Osteoblast (primary cell): ENCODE measurements at regions not wholly inside any gene's neighbourhood (a gene's known extent, or its start where the extent isn't known, plus 50 kb on each side); places are given as distances from the start of the nearest gene placed in this dataset.

Source experiments
- DNase-seq: peaks from one replicate; pipeline ENCODE4 v3.0.0; 2011; ENCODE audit warnings: low spot score, mixed read lengths; ENCODE audit not compliant: insufficient read length; ENCODE audit errors: missing footprints
- H2AFZ ChIP-seq: 2 replicates; pipeline ENCODE4 v1.6.0; 2011; ENCODE audit warnings: mild to moderate bottlenecking, low read length
- H3K27ac ChIP-seq: 2 replicates; pipeline ENCODE4 v1.5.1; 2011; ENCODE audit warnings: mild to moderate bottlenecking, low read depth, low read length, moderate library complexity
- H3K27me3 ChIP-seq: 2 replicates; pipeline ENCODE4 v1.6.0; 2012; ENCODE audit warnings: mild to moderate bottlenecking, control low read depth, inconsistent platforms, low read length, moderate library complexity; ENCODE audit not compliant: insufficient read depth
- H3K36me3 ChIP-seq: 2 replicates; pipeline ENCODE4 v1.5.1; 2011; ENCODE audit warnings: mild to moderate bottlenecking, low read length, control low read depth, moderate library complexity; ENCODE audit not compliant: insufficient read depth
- H3K4me1 ChIP-seq: 2 replicates; pipeline ENCODE4 v1.5.1; 2011; ENCODE audit warnings: mild to moderate bottlenecking, low read length, control low read depth, moderate library complexity; ENCODE audit not compliant: insufficient read depth
- H3K4me2 ChIP-seq: 2 replicates; pipeline ENCODE4 v1.6.0; 2011; ENCODE audit warnings: mild to moderate bottlenecking, low read length; ENCODE audit not compliant: insufficient read depth
- H3K4me3 ChIP-seq: fragments of 200-600 bp; sonication (generic); 3 replicates; pipeline ENCODE4 v1.5.1; 2012; ENCODE audit warnings: mild to moderate bottlenecking, low read length, inconsistent platforms; ENCODE audit not compliant: insufficient read depth
- H3K79me2 ChIP-seq: 2 replicates; pipeline ENCODE4 v1.6.0; 2012; ENCODE audit warnings: mild to moderate bottlenecking, low read length, control low read depth, inconsistent platforms; ENCODE audit not compliant: insufficient read depth
- H3K9me3 ChIP-seq: 2 replicates; pipeline ENCODE4 v1.5.1; 2011; ENCODE audit warnings: low read depth, low read length, control low read depth
- H4K20me1 ChIP-seq: 2 replicates; pipeline ENCODE4 v1.6.0; 2012; ENCODE audit warnings: mild to moderate bottlenecking, low read length, control low read depth; ENCODE audit not compliant: insufficient read depth
- TF ChIP-seq, protein P1 (sequence below): IDR thresholded peaks from 2 replicates; pipeline ENCODE4 v1.5.1; 2011; ENCODE audit warnings: mild to moderate bottlenecking, low read depth, low read length, moderate library complexity; ENCODE audit errors: extremely low read depth

DNA sequence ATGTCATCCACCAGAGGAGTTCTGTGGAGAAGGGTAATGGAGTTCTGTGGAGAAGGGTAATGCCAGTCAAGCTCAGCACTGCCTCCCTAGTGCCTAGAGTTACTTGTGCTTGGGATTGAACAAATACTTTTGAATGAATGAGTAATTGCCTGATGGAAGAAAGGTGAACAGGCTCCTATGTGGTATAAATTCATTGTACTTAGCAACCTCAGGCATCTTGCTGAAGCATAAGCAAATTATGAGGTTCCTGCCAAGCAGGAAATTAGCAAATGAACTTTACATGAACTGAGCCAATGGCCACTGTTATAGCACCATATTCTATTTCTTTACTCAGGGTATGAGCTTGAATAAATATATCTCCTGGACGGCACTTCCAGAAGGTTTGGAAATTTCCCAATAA is 1047.2 kb downstream of the SLC6A15 start:
- H3K4me3 ChIP-seq = no peak overlapping the region
- H4K20me1 ChIP-seq = no peaks in the 10 kb centered on the region
- TF ChIP-seq, protein P1, sequence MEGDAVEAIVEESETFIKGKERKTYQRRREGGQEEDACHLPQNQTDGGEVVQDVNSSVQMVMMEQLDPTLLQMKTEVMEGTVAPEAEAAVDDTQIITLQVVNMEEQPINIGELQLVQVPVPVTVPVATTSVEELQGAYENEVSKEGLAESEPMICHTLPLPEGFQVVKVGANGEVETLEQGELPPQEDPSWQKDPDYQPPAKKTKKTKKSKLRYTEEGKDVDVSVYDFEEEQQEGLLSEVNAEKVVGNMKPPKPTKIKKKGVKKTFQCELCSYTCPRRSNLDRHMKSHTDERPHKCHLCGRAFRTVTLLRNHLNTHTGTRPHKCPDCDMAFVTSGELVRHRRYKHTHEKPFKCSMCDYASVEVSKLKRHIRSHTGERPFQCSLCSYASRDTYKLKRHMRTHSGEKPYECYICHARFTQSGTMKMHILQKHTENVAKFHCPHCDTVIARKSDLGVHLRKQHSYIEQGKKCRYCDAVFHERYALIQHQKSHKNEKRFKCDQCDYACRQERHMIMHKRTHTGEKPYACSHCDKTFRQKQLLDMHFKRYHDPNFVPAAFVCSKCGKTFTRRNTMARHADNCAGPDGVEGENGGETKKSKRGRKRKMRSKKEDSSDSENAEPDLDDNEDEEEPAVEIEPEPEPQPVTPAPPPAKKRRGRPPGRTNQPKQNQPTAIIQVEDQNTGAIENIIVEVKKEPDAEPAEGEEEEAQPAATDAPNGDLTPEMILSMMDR = no peak
- no peak overlapping the region for H3K27ac ChIP-seq
- no peaks in the 10 kb centered on the region for H3K36me3 ChIP-seq
- H3K27me3 ChIP-seq = no peaks in the 10 kb centered on the region
- H3K79me2 ChIP-seq = no peaks in the 10 kb centered on the region
- no peak for DNase-seq
- no peak overlapping the region for H3K4me2 ChIP-seq
- no peaks in the 10 kb centered on the region for H3K4me1 ChIP-seq
- H3K9me3 ChIP-seq = no peaks in the 10 kb centered on the region
- H2AFZ ChIP-seq = no peak overlapping the region

DNA sequence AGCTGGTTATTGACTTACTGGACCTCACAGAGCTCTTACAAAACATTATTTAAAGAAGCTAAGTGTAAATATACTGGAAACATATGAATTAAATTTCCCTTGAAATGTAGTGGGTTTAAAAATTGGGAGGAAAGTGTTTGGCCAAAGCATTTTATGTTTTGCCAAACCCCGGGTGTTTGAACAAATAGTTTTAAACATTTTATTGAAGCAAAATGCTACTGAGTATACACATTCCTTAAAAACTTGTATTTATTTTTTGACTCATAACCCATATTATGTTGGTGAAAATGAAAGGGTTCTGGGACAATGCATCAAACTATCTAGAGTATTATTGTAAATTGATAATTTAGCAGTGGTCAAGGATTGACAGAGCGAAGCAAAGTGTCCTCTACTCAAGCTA is 1048.5 kb downstream of the SLC6A15 start:
- no peaks in the 10 kb centered on the region for H3K9me3 ChIP-seq
- H2AFZ ChIP-seq = no peak overlapping the region
- no peak overlapping the region for H3K27ac ChIP-seq
- no peaks in the 10 kb centered on the region for H3K36me3 ChIP-seq
- TF ChIP-seq, protein P1 = no peak
- no peaks in the 10 kb centered on the region for H4K20me1 ChIP-seq
- H3K79me2 ChIP-seq = no peaks in the 10 kb centered on the region
- H3K4me3 ChIP-seq = no peak overlapping the region
- H3K27me3 ChIP-seq = no peaks in the 10 kb centered on the region
- no peak overlapping the region for H3K4me2 ChIP-seq
- no peaks in the 10 kb centered on the region for H3K4me1 ChIP-seq
- DNase-seq = no peak

DNA sequence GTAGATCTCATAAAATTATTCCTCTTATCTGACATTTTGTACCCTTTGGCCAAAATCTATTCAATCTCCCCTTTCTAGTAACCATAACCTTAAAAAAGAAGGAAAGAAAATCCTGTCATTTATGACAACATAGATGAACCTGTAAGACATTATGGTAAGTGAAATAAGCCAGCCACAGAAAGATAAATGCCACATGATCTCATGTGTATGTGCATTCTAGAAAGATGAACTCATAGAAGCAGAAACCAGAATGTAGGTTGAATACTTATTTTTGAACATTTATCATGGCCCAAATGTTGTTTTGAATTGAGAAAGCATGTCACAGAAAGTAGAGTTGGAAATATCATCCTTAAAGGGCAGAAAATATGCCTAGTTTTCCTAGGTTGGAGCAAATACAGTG is 1053.6 kb downstream of the SLC6A15 start:
- Histone ChIP-seq H3K27ac (no peak overlapping the region), H3K27me3 (no peaks in the 10 kb centered on the region), H3K9me3 (no peaks in the 10 kb centered on the region), H3K36me3 (no peaks in the 10 kb centered on the region), H3K4me2 (no peak overlapping the region), H4K20me1 (no peaks in the 10 kb centered on the region), H3K4me3 (no peak overlapping the region), H3K79me2 (no peaks in the 10 kb centered on the region), H3K4me1 (no peaks in the 10 kb centered on the region), H2AFZ (no peak overlapping the region)
- TF ChIP-seq, protein P1 = no peak
- DNase-seq = no peak

DNA sequence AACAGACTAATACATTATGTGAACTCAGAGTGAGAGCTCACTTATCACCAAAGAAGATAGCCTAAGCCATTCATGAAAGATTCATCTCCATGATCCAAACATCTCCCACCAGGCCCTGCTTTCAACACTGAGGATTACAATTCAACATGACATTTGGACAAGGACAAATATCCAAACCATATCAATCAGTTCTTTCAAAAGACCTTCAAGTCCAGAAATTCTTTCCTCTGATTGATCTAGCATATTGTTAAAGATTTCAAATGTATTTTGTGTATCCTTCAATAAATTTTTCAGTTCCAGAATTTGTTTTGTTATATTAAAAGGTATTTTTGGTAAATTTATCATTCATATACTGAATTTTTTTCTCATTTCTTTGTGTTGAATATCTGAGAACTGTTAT is 1055.8 kb downstream of the SLC6A15 start:
- H3K27me3 ChIP-seq = no peaks in the 10 kb centered on the region
- H3K36me3 ChIP-seq = no peaks in the 10 kb centered on the region
- no peak for DNase-seq
- TF ChIP-seq, protein P1 = no peak
- H3K27ac ChIP-seq = no peak overlapping the region
- H3K4me2 ChIP-seq = no peak overlapping the region
- H3K4me1 ChIP-seq = no peaks in the 10 kb centered on the region
- H3K9me3 ChIP-seq = no peaks in the 10 kb centered on the region
- H3K4me3 ChIP-seq = no peak overlapping the region
- H2AFZ ChIP-seq = no peak overlapping the region
- H3K79me2 ChIP-seq = no peaks in the 10 kb centered on the region
- H4K20me1 ChIP-seq = no peaks in the 10 kb centered on the region
